ENCODE measurements at regions not wholly inside any gene's neighbourhood (a gene's known extent, or its start where the extent isn't known, plus 50 kb on each side); places are given as distances from the start of the nearest gene placed in this dataset.
"Not testable (repeated sequence)": the region's sequence is repeated elsewhere in the genome, so short reads cannot be mapped to it uniquely, and the experiment has no call there.

DNA sequence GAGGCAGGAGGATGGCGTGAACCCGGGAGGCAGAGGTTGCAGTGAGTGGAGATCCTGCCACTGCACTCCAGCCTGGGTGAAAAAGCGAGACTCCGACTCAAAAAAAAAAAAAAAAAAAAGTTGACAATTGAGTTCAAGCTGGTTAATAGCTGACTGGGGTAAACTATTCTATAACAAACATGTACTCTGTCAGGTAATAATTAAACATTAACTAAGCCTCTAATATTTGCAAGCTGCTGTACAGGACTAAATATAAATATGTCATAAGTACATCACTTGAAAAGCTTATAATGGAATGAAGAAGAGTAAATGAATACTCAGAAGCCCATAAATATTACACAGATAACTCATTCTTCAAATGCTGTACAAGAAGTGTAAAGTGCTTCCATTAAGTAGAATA, 190.4 kb upstream of the CRIM1 start:
- Mint-ChIP-seq H3K36me3 (no peaks in the 10 kb centered on the region), H3K4me3 (no peak overlapping the region), H3K27me3 (ENCODE audit: low read depth) (no peaks in the 10 kb centered on the region), H3K9me3 (no peaks in the 10 kb centered on the region), H3K4me1 (peaks cover 9% of the 10 kb centered on the region), H3K27ac (no peak overlapping the region)
- ChIA-PET CTCF (no interaction called here), POLR2A (no interaction called here)
- TF ChIP-seq ZNF416 (CRISPR knock-in tag; IDR thresholded peaks at IDR 0.05), result no peak
- TF ChIP-seq MXD4 (CRISPR knock-in tag; IDR thresholded peaks at IDR 0.05; ENCODE audit: borderline replicate concordance), result no peak
- TF ChIP-seq, protein P1, sequence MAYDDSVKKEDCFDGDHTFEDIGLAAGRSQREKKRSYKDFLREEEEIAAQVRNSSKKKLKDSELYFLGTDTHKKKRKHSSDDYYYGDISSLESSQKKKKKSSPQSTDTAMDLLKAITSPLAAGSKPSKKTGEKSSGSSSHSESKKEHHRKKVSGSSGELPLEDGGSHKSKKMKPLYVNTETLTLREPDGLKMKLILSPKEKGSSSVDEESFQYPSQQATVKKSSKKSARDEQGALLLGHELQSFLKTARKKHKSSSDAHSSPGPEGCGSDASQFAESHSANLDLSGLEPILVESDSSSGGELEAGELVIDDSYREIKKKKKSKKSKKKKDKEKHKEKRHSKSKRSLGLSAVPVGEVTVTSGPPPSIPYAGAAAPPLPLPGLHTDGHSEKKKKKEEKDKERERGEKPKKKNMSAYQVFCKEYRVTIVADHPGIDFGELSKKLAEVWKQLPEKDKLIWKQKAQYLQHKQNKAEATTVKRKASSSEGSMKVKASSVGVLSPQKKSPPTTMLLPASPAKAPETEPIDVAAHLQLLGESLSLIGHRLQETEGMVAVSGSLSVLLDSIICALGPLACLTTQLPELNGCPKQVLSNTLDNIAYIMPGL (CRISPR knock-in tag; IDR thresholded peaks at IDR 0.05), result no peak
- TF ChIP-seq JAZF1 (CRISPR knock-in tag; IDR thresholded peaks at IDR 0.05), result no peak
- TF ChIP-seq, protein P2, sequence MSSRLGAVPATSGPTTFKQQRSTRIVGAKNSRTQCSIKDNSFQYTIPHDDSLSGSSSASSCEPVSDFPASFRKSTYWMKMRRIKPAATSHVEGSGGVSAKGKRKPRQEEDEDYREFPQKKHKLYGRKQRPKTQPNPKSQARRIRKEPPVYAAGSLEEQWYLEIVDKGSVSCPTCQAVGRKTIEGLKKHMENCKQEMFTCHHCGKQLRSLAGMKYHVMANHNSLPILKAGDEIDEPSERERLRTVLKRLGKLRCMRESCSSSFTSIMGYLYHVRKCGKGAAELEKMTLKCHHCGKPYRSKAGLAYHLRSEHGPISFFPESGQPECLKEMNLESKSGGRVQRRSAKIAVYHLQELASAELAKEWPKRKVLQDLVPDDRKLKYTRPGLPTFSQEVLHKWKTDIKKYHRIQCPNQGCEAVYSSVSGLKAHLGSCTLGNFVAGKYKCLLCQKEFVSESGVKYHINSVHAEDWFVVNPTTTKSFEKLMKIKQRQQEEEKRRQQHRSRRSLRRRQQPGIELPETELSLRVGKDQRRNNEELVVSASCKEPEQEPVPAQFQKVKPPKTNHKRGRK (CRISPR knock-in tag; IDR thresholded peaks at IDR 0.05; ENCODE audit: borderline replicate concordance), result no peak
- TF ChIP-seq, protein P3, sequence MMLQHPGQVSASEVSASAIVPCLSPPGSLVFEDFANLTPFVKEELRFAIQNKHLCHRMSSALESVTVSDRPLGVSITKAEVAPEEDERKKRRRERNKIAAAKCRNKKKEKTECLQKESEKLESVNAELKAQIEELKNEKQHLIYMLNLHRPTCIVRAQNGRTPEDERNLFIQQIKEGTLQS (CRISPR knock-in tag; conservative IDR thresholded peaks at IDR 0.05), result no peak
- TF ChIP-seq, protein P4, sequence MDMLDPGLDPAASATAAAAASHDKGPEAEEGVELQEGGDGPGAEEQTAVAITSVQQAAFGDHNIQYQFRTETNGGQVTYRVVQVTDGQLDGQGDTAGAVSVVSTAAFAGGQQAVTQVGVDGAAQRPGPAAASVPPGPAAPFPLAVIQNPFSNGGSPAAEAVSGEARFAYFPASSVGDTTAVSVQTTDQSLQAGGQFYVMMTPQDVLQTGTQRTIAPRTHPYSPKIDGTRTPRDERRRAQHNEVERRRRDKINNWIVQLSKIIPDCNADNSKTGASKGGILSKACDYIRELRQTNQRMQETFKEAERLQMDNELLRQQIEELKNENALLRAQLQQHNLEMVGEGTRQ (CRISPR knock-in tag; IDR thresholded peaks at IDR 0.05), result no peak
- TF ChIP-seq, protein P5, sequence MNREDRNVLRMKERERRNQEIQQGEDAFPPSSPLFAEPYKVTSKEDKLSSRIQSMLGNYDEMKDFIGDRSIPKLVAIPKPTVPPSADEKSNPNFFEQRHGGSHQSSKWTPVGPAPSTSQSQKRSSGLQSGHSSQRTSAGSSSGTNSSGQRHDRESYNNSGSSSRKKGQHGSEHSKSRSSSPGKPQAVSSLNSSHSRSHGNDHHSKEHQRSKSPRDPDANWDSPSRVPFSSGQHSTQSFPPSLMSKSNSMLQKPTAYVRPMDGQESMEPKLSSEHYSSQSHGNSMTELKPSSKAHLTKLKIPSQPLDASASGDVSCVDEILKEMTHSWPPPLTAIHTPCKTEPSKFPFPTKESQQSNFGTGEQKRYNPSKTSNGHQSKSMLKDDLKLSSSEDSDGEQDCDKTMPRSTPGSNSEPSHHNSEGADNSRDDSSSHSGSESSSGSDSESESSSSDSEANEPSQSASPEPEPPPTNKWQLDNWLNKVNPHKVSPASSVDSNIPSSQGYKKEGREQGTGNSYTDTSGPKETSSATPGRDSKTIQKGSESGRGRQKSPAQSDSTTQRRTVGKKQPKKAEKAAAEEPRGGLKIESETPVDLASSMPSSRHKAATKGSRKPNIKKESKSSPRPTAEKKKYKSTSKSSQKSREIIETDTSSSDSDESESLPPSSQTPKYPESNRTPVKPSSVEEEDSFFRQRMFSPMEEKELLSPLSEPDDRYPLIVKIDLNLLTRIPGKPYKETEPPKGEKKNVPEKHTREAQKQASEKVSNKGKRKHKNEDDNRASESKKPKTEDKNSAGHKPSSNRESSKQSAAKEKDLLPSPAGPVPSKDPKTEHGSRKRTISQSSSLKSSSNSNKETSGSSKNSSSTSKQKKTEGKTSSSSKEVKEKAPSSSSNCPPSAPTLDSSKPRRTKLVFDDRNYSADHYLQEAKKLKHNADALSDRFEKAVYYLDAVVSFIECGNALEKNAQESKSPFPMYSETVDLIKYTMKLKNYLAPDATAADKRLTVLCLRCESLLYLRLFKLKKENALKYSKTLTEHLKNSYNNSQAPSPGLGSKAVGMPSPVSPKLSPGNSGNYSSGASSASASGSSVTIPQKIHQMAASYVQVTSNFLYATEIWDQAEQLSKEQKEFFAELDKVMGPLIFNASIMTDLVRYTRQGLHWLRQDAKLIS (CRISPR knock-in tag; IDR thresholded peaks at IDR 0.05; ENCODE audit: borderline replicate concordance), result no peak
- no peak for TF ChIP-seq NR2C2 (CRISPR knock-in tag; IDR thresholded peaks at IDR 0.05)
- no peak for TF ChIP-seq TEAD4 (CRISPR knock-in tag; IDR thresholded peaks at IDR 0.05)
- no peak for TF ChIP-seq TCF7 (CRISPR knock-in tag; IDR thresholded peaks at IDR 0.05; ENCODE audit: low read depth)
- no peak for DNase-seq (ENCODE audit: low spot score)
- ATAC-seq, result no peak

DNA sequence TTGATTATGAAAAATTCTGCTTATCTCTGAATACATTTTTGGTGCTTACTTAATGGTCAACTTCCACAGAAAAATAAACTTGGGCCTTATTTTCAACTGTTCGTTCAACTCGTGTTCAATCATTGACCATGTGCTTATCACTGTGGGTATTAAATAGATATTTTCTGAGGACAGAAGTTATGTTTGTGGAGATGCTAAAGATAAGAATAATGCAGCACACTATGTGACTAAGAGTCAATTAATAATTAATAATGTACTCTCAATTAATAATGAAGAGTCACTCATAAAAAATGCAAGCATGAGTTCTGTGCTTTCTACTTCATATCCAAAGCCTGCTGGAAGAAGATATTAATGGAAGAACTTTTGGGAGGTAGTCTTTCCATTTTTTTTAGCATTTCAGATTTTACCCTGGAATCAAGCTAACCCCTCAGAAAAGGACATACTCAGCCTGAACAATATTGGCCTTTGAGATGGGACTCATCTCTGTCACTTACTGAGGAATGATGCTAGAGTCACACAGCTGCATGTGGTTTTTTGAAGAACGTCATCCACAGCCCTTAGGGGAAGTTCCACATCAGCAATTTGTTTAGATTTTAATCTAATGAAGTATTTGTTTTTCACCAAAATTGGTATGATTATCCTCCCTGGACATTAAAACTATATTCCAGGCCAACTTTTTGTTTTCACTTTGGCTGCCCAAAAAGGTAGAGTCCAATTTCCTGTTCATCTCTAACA, 191.9 kb upstream of the CRIM1 start:
- Mint-ChIP-seq H3K4me1 (no peaks in the 10 kb centered on the region), H3K36me3 (no peaks in the 10 kb centered on the region), H3K9me3 (no peaks in the 10 kb centered on the region), H3K27ac (no peak overlapping the region), H3K4me3 (no peak overlapping the region), H3K27me3 (ENCODE audit: low read depth) (no peaks in the 10 kb centered on the region)
- POLR2A ChIA-PET, result no interaction called here
- TF ChIP-seq ZNF232 (CRISPR knock-in tag; IDR thresholded peaks at IDR 0.05) (no peak), OVOL2 (CRISPR knock-in tag; IDR thresholded peaks at IDR 0.05; ENCODE audit: borderline replicate concordance) (no peak), MXD4 (CRISPR knock-in tag; IDR thresholded peaks at IDR 0.05; ENCODE audit: borderline replicate concordance) (no peak)
- TF ChIP-seq, protein P6, sequence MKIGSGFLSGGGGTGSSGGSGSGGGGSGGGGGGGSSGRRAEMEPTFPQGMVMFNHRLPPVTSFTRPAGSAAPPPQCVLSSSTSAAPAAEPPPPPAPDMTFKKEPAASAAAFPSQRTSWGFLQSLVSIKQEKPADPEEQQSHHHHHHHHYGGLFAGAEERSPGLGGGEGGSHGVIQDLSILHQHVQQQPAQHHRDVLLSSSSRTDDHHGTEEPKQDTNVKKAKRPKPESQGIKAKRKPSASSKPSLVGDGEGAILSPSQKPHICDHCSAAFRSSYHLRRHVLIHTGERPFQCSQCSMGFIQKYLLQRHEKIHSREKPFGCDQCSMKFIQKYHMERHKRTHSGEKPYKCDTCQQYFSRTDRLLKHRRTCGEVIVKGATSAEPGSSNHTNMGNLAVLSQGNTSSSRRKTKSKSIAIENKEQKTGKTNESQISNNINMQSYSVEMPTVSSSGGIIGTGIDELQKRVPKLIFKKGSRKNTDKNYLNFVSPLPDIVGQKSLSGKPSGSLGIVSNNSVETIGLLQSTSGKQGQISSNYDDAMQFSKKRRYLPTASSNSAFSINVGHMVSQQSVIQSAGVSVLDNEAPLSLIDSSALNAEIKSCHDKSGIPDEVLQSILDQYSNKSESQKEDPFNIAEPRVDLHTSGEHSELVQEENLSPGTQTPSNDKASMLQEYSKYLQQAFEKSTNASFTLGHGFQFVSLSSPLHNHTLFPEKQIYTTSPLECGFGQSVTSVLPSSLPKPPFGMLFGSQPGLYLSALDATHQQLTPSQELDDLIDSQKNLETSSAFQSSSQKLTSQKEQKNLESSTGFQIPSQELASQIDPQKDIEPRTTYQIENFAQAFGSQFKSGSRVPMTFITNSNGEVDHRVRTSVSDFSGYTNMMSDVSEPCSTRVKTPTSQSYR (CRISPR knock-in tag; IDR thresholded peaks at IDR 0.05), result no peak
- CTCF ChIA-PET, result no interaction called here
- DNase-seq (ENCODE audit: low spot score) (no peak), ATAC-seq (no peak)

DNA sequence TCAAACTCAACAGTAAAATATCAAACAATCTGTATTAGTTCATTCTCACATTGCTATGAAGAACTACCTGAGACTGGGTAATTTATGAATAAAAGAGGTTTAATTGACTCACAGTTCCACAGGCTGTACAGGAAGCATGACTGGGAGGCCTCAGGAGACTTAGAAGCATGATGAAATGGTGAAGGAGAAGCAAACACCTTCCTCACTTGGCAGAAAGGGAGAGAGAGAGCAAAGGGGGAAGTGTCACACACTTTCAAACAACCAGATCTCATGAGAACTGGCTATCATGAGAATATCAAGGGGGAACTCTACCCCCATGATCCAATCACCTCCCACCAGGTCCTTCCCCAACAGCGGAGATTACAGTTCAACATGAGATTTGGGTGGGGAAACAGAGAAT, 198.5 kb upstream of the CRIM1 start:
- H3K4me3 Mint-ChIP-seq; H3K27ac Mint-ChIP-seq; H3K36me3 Mint-ChIP-seq; DNase-seq (ENCODE audit: low spot score); POLR2A ChIA-PET; H3K27me3 Mint-ChIP-seq (ENCODE audit: low read depth); ATAC-seq; H3K9me3 Mint-ChIP-seq; H3K4me1 Mint-ChIP-seq; CTCF ChIA-PET: not testable (repeated sequence)

Data from WTC11 (cell line).